GM18873 (cell line): ENCODE measurements at regions not wholly inside any gene's neighbourhood (a gene's known extent, or its start where the extent isn't known, plus 50 kb on each side); places are given as distances from the start of the nearest gene placed in this dataset.
A peak's percentile ranks its signal among the peaks of the same experiment; 100 is the strongest.
"Not testable (repeated sequence)": the region's sequence is repeated elsewhere in the genome, so short reads cannot be mapped to it uniquely, and the experiment has no call there.

Experiments
- ATAC-seq: cut with Tn5 transposase; IDR thresholded peaks from one replicate; pipeline ENCODE4 v1.9.1; 2021; ENCODE audit warnings: mild to moderate bottlenecking, moderate library complexity, moderate number of reproducible peaks; ENCODE audit not compliant: unreplicated experiment, low FRiP score

DNA sequence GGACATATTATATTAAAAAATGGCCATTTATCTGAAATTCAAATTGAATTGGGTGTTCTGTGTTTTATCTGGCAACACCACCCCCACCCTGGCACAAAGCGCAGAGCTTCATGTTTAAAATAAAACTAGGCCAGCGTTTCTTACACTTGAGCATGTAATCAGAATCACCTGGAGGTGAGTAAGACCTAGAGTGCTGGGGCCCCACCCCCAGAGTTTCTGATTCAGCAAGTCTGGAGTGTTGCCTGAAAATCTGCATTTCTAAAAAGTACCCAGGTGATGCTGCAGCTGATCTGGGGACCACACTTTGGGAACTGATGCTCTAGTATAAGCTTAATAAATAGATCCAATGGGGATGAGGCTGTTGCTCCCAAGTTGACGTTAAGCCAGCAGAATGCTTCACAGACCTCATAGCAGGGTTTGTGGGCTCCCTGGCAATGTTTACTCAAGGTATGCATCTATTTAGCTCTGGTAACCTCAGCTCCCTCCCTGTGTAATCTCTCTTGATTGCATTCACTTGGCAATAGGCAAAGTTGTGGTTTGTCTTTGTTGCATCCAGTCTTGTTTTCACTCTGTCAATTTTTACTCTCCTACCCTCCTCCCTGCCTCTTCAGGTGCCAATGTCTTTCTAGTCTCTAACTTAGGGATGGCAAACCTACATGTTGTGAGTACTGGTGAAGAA lies 99.8 kb upstream of the TEX13D start:
- peak; percentile 72 for ATAC-seq

DNA sequence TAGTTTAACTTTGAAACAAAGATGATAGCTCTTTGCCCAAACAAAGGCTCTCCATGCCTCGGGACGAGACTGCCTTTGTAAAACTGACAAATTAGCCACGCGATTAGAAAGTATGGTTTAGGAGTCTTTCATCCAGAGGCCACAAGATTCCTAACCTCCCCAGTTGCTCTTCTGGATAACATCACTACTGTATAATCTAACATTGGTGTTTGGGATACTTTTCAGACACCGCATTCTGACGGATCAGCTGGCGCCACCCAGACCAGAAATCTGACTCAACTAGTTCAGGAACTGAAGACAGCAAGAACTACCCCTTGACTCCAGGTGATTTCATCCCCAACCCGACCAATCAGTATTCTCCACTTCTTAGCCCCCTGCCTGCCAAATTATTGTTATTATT lies 98.1 kb upstream of the TEX13D start:
- ATAC-seq: no peak

DNA sequence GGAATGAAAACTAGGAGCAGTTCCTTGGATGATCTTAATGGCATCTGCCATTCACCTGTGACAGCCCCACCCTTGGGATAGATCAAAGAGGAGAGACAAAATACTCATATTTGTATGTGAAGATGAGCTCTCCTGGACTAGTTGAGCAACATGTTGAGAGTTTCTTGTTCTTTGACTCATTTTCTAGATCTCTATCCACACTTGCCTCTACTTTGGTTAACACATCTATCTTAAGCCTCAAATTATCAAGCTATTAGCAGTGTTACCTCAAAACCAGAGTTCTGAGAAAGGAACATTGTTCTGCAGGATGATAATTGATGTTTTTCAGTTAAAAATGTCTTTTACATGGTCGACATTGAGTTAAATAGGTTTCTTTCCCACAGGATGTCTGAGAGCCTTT lies 94.2 kb upstream of the TEX13D start:
- no peak for ATAC-seq

DNA sequence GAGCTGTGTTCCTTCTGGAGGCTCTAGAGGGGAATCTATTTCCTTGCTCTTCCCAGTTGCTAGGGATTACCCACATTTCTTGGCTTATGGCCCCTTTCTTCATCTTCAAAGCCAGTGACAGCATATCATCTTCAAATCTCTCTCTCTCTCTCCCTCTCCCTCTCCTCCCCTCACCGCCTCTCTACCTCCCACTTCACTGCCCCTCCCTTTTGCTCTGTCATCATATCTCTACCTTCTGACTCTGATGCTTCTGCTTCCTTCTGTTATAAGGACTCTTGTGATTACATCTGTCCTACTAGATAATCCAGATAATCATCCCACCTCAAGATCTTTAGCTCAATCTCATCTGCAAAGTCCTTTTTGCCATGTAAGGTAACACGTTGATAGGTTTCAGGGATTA lies 93.1 kb upstream of the TEX13D start:
- ATAC-seq: no peak

DNA sequence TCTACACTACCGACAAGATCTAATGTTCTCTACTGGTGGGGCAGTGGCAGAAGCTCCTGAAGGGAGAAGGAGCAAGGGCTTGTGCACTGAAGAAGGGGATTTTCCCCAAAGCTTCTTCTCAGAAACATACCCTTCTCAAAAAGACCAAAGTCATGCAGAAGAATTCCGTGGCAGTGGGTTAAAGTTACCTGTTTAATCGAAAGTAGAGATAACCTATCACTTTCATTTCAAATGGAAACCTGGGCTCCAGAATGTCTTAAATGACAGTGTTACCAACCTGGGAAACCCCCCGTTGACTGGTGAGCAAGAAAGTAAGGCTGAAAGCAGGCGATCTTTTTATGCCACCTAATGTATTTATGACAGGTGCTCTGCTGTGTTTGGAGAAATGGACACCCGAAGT lies 92.5 kb upstream of the TEX13D start:
- ATAC-seq: peak; percentile 94

DNA sequence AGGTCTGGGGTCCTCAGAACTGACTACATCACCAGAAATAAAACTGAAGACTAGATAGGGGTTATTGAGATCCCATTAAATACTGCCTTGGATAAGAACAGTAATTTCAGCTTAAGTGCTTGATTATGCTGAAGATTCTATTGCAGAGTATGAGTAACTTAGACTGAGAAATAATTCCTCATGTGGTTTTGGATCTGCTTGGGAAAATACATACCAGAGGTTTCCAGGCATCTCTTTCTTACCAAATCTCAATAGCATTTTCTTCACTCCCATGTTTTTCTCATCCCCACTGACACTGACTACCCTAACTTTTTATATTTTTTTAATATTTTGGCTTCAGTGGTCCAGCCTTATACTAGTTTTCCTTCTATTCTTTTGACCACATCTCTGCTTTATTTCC lies 92.0 kb upstream of the TEX13D start:
- no peak for ATAC-seq

DNA sequence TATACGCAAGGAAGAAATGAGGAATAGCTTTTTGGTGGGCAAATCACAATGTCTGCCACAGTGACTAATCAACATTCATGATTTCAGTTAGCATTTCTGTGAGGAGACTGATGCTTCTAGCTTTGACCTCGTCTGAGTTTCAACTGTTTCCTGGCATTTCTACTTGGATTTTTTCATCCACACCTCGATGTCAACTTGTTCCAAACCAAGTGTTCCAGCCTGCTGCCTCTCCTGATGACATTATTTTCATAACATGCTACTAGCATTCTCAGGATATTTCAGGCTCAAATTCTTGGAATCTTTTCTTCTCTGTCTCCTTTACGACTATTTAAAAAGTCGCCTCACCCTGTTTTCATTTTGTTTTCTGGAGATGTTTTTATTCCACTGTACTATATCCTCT lies 90.3 kb upstream of the TEX13D start:
- ATAC-seq: no peak

DNA sequence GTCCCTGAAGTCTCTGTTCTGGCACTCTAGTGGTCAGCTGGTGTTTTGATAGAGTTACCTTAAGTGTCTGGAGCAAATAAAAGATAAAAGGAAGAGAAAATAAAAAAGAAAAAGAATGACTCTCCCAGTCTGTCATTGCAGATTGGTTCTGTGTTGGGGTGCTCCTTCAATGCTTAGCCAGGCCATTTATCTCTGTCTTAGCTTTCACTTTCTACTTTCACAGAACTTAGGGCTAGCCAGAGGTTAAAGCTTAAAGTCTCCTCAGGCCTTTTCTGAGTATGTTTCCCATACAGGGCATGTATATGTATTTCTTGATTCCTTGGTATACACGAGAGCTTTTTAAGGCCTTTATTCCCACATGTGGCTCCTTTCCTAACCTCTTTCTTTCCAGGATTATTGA lies 83.1 kb upstream of the TEX13D start:
- ATAC-seq: no peak

DNA sequence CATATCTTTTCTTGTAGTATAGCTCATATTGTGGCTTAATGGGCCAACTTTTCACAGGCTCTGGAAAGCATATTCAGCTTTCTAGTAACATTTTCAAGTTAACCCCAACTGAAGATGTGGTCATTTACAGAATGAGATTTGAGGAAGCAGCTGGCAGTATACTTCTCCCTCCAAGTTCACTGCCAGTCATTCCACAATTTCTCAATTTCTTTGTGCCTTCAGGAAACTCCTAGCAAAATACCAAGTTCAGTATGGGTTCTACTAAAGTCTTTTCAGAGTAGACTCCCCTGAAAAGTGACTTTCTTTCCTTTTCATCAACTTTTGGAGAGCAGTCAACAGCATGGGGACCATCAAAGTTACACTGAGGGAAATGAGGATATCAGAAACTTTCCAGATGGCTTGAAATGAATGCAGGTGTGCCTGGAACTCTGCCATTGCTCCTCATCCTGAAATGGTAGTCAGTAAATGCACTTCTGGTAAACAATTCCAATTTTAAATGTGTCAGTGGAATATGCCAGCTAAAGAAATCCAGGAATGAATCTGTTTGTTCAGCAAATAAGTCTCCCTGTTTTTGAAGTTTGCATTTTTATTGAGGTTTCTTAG lies 81.5 kb upstream of the TEX13D start:
- ATAC-seq: no peak

DNA sequence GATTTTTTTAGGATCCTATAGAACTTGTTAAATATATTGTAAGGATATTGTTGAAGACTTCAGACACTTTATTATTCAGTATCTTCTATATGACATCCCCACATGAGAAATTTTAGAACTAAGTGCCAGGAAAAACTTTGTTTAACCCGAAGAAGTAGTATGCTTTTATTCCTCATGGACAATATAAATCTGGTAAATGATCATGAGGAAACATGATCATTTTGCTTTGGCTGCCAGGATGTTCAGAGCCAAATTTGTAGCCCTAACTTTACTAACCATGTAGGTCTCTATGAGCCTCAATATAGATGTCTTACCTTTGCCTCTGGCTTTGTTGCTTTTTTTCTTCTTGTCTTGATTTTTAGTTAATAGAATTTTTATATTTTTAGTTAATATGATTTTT lies 77.8 kb upstream of the TEX13D start:
- no peak for ATAC-seq

DNA sequence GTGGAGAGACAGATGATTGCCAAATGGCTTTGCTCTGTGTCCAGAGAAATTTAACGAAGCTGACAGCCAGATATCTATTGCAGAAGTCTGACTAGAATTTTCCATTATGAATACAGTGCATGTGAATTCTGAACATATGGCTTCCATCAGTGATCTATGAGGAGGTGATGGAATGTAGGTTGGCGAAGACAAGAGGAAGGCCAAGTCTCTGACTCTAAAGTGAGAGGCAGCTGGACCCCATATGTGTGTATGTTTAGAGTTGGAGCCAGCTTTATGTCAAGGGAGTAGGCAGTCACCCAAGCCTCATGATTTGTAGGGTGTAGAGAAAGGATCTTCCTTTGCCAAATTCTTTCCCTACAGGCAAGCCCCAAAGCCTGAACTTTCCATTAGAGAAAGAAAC lies 76.2 kb upstream of the TEX13D start:
- ATAC-seq: no peak

DNA sequence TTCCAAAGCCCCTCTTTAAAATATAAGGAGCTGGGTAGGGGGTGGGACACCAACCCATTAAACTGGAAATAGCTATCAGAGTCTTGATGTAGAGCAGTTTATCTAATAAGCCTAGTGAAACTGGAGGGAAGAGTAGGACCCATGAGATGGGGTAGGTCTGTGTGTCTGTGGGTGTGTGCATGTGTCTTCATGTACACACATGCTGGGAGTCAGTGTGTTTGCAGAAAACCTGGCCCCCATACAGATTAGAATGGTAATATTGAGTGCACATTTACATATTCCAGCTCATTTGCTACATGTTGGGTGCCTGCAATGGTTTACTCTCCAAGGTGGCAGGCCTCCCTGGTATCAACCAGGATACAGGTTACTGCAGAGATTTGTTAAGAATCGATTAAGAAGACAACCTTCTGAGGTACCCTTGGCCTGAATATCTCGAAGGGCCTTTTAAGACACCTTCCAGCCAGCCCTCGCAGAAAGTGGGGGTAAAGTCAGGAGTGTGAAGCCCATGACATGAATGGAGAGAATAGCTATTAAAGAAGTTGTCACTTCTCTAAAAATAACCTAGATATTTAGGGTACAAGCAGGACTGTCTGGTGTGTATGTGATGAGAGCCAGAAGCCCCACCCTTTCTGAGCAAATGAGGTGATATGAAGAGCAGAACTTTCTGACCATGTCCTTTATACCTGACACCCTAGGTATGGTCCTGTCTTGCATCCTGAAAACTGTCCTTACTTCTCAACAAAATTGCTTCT lies 75.7 kb upstream of the TEX13D start:
- no peak for ATAC-seq

DNA sequence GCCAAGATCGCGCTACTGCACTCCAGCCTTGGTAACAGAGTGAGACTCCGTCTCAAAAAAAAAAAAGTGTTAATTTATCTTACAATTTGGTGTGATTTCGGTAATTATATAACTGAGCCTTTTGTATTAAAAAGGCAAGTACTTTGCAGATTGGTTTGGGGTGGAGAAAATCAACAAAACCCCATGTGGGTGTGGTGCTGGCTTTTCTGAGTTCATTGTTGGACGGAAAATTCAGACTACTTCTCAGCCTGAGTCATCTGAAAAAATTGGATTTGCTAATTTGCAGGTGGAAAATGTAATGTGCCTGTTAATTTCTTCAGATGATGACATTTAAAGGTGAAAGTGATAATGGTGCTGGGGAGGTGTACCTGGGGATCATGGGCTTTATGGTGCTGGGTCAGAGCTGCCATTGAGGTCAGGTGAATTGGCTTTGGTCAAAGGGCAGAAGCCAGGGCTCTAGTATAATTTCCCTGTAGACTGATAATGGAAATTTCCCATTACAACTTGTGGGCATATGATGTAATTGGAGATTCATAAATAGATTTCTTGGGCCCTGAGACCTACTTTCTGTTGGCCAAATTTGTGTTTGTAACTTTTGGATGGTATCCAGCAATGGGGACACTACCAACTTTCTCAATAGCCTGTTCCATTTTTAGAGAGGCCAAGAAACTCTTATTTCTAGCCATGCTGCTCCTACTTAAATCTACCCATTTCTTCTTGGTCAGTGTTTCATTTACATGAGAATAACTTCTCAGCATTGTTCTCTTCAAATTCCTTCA lies 74.3 kb upstream of the TEX13D start:
- no peak for ATAC-seq

DNA sequence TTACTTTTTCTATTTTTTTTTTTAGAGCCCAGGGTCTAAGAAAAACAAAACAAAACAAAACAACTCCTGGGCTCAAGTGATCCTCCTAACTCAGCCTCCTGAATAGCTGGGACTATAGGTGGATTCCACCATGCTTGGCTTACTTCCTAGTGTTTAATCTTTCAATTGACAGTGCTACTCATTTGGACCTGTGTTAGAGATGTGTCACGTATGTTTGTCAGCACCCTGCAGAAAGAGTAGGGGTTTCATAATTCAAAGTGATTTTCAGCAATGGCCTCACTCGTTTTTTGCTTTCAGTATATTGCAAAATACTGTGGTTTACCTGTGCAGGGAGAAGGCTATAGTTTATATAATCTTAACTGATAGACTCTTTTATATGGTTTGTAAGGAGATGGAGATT lies 71.6 kb upstream of the TEX13D start:
- no peak for ATAC-seq

DNA sequence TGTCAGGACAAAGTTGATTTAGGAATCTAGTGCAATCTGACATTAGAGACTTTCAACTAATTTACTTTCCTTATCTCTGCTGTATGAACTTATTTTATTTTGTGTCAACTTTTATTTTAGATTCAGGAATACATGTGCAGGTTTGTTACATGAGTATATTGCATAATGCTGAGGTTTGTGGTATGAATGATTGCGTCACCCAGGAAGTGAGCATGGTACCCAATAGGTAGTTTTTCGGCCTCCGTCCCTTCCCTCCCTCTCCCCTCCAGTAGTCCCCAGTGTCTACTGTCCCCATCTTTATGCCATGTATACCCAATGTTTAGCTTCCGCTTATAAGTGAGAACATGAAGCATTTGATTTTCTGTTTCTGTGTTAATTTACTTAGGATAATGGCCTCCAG lies 68.7 kb upstream of the TEX13D start:
- ATAC-seq: no peak

DNA sequence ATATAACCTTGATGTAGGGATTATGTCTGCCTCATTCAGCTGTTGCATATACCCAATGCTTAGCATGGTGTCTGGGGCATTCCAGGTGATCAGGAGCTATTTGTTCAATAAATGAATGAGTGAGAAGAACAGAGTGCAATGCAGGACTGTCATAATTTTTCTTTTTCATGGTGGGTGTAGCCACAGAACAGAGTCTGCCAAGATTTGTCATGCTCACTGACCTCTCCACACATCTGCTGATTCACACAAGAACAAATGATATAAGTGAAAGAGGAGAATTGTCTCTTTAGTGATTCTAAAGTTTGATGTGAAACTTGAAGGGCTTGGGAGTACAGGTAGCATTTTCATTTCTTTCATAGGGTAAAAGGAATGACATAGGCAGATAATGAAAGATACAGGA lies 64.4 kb upstream of the TEX13D start:
- ATAC-seq: no peak

DNA sequence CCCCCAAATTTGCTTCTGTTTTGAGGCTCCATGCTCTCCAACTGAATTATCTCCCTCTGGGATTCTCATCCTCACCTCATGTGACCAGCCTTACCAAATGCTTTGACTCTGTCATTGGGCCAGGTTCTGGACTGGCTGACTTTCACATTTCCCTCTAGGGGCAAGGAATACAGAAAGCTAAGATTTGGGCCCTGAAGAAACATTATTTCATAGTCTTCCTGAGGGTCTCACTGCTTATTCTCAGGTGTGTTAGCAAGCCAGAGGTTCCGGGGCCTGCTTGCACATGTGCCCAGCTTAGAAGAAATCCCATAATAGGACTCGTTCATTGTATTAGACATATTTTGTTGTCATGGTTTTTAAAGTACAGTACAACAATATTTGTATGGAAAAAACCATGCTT lies 62.6 kb upstream of the TEX13D start:
- no peak for ATAC-seq

DNA sequence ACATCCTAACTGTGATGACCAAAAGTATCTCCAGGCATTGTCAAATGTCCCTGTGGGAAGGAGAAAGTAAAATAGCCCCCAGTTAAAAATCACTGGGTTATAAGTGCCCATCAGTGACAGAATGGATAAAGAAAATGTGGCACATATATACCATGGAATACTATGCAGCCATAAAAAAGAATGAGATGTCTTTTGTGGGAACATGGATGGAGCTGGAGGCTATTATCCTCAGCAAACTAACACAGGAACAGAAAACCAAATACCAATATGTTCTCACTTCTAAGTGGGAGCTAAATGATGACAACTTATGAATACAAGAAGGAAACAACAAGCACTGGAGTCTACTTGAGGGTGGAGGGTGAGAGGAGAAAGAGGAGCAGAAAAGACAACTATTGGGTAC lies 60.9 kb upstream of the TEX13D start:
- not testable (repeated sequence) for ATAC-seq

DNA sequence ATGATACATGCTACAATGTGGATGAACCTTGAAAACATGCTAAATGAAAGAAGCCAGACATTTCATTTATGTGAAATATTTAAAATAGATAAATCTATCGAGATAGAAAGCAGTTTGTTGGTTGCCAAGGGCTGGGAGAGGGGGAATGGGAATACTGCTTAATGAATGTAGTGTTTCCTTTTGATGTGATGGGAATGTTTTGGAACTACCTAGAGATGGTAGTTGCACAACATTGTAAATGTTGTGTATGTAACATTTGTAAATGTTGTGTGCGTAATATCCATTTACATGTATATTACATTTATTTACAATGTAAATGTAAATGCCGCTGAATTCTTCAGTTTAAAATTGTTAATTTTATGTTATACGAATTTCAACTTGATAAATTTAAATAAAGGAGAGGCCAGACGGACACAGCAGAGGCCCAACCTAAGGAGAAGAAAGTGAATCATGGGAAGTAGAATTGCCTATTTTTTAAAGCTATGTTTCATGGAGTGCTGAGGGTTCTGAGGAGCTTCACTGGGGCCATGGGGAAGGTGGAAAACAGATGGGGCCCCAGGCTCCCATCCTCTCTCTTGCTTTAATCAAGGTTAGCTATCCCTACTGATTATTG lies 60.0 kb upstream of the TEX13D start:
- ATAC-seq: no peak

DNA sequence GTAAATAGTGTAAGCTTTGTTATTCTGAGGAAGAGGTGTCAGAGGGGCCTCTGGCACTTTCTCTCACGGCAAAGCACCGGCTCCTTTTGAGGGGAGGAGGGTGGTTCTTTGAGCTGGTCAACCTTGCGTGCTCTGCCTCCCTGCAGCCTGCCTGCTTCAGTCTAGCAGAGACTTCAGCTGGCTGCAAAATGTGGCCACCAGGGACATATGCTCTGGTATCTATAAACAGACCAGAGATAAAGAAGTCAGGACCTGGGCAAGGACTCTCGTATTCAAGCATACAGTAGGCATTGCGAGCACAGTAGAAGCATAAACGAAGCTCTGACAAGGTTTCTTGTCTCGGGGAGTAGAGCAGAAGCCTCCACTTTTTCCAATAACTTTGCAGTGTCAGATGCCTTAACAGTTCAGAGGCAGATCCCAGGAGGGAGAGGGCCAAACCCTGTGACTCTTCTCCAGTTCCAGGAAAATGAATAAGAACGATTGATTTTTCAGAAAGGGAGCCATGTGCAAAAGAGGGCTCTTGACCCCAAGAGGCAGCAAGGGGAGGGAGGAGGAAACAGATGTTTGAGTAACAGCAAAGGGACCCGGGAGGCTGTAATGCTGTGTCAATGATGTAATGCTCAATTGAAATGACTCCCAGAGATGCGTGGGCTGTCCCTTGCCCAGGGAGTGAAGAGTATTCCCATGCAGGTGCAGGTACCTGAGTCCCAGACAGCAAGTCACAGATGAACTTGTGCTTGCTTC lies 57.9 kb upstream of the TEX13D start:
- ATAC-seq: no peak
